ENCODE measurements at regions not wholly inside any gene's neighbourhood (a gene's known extent, or its start where the extent isn't known, plus 50 kb on each side); places are given as distances from the start of the nearest gene placed in this dataset.

- no peak for DNase-seq (ENCODE audit: low spot score)
- no peak for TF ChIP-seq CTCF (IDR thresholded peaks at IDR 0.05; ENCODE audit: extremely low read depth, insufficient read depth, missing control alignments)
- in situ Hi-C loops (cut with MboI; ENCODE audit: low pct_unique_long_range_greater_than_20kb, low sequenced_read_pairs, unreplicated experiment) = no loop called here
Observed at GRCh38 chr13:67318398-67318797, 88.3 kb upstream of the PCDH9 start.

DNA sequence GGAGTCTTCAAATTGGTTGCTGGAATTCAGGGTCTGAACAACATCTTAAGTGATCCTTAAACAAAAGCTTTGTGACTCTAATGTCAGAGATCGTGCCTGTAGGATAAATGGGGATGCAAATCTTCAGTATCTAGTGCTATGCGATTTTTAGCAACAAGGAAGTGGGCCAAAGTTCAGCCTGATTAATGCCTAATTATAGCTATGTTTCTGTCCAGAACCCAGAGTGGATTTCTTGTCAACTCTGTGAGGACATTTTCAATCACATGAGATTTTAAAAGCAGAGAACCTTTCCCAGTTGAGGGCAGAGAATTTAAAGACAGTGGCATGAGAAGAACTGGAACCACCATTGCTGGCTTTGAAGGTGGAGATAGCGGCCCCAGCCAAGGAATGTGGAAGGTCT, 84.3 kb upstream of the PCDH9 start:
- in situ Hi-C loops (cut with MboI; ENCODE audit: low pct_unique_long_range_greater_than_20kb, low sequenced_read_pairs, unreplicated experiment) = no loop called here
- no peak for TF ChIP-seq CTCF (IDR thresholded peaks at IDR 0.05; ENCODE audit: extremely low read depth, insufficient read depth, missing control alignments)
- no peak for DNase-seq (ENCODE audit: low spot score)

DNA sequence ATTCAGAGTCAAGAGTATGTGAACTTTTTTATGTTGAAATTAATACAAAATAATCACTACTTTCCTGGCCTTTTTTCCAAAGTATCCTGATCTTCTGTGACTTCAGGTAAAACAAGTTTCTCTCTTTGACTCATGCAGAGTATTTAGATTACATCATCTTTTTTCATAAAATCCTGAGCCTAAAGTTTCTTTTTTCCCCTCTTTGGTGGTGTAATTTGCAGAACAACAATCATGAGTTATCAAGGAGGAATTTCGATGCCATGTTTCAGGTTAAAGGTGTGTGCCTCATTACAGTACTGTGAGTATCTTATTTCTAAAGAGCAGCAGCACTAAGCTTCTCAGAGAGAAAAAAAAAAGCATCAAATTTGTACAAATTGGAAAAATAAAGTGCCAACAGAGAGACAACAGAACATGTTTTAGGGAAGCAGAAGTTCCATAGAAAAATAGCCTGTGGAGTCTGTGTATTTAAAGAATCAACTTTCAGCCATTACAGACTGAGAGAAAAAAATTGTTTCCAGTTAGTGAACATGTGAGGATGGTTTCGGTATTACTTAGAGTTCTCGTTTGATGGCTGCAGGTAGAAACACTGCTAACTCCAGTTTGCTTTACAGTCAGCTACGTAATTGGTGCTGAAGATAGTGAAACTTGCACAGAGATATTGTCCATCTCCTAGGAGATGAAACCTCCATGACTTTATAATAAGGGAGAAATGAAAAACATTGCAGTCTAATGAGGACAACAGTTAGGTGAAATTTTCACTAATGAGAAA, 78.1 kb upstream of the PCDH9 start:
- no peak for TF ChIP-seq CTCF (IDR thresholded peaks at IDR 0.05; ENCODE audit: extremely low read depth, insufficient read depth, missing control alignments)
- DNase-seq (ENCODE audit: low spot score) = no peak
- in situ Hi-C loops (cut with MboI; ENCODE audit: low pct_unique_long_range_greater_than_20kb, low sequenced_read_pairs, unreplicated experiment) = no loop called here

DNA sequence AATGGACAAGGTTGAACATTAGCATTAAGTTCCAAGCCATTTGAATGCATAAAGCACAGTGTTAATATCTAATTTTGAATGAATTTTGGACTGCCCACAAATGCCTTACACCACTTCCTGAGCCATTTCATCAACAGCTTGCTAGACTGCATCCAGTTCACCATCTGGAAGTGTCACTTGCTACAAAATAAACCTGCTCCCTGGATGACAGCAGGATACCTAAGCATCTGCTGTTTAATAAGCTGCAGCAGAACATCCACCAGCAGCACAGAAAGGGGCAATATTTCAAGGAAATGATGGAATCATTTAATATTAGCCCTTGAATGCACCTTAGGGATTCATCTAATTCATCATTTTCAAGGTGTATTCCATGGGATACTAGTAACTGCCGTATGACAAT, 76.6 kb upstream of the PCDH9 start:
- in situ Hi-C loops (cut with MboI; ENCODE audit: low pct_unique_long_range_greater_than_20kb, low sequenced_read_pairs, unreplicated experiment) = no loop called here
- TF ChIP-seq CTCF (IDR thresholded peaks at IDR 0.05; ENCODE audit: extremely low read depth, insufficient read depth, missing control alignments) = no peak
- DNase-seq (ENCODE audit: low spot score) = no peak

DNA sequence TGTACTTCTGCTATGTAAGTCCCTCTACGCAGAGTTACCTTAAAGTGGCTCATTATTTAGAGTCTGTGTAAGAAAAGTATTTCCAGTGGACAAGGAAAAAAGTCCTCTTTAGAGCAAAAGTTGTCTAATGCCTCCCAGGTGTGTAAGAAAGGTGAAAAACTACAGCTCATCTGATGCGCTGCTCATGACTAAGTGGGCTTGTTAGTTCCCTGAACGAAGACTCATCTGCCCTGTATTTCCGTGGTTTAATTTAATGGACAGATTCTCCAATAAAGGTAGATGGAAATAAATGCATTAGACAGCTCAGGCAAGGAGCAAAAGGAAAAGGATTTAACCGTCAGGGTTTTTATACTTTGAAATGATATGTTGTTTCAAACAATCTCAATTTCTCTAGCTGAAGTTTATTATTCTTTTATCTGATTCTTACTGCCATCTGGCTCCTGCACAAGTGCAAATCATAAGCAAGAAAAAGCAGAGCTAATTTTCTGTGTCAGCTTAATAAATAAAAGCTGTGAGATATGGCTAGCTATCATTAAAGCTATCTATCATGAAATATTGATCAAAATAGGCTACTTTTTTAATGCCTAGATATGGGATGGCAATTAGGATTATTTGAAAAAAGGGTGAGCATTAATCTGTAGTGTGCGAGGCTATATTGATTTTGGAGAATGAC, 73.7 kb upstream of the PCDH9 start:
- DNase-seq (ENCODE audit: low spot score) = no peak
- in situ Hi-C loops (cut with MboI; ENCODE audit: low pct_unique_long_range_greater_than_20kb, low sequenced_read_pairs, unreplicated experiment) = no loop called here
- TF ChIP-seq CTCF (IDR thresholded peaks at IDR 0.05; ENCODE audit: extremely low read depth, insufficient read depth, missing control alignments) = no peak

DNA sequence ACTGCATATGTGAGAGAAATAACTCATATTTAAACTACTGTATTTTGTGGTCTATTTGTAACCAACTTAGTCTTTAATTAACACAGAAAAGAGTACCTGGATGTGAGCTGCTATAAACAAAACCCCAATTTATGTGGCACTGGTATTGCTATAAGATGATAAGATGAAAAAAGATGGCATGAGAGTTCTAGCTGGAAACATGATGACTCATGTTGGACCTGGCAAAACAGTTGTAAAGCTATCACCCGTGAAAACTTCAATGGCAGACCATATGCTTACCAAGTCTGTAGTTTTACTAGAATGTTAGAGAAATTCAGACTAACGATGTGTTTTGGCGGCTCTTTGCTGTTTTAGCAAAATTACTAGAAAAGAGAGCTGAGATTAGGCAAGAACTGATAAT, 69.6 kb upstream of the PCDH9 start:
- no peak for TF ChIP-seq CTCF (IDR thresholded peaks at IDR 0.05; ENCODE audit: extremely low read depth, insufficient read depth, missing control alignments)

More for the DNA sequence above, 69.6 kb upstream of the PCDH9 start:
- in situ Hi-C loops (cut with MboI; ENCODE audit: low pct_unique_long_range_greater_than_20kb, low sequenced_read_pairs, unreplicated experiment) = no loop called here
- no peak for DNase-seq (ENCODE audit: low spot score)

Measured in GM13977 (cell line).